Nephron (organoid): ENCODE measurements at regions not wholly inside any gene's neighbourhood (a gene's known extent, or its start where the extent isn't known, plus 50 kb on each side); places are given as distances from the start of the nearest gene placed in this dataset.

Source experiments
- H3K27ac Mint-ChIP-seq, 3 experiments: 2 replicates each; pipeline ENCODE4 v1.8.0; 2020; ENCODE audit warnings: mixed read lengths in 3 of 3, mild to moderate bottlenecking in 2 of 3, moderate library complexity in 1 of 3
- H3K27me3 Mint-ChIP-seq: 2 replicates; pipeline ENCODE4 v1.8.0; 2021; ENCODE audit warnings: low read depth, mild to moderate bottlenecking, moderate library complexity, mixed read lengths
- H3K36me3 Mint-ChIP-seq: 2 replicates; pipeline ENCODE4 v1.8.0; 2020; ENCODE audit warnings: low read depth, mixed read lengths
- H3K4me1 Mint-ChIP-seq: 2 replicates; pipeline ENCODE4 v1.8.0; 2020; ENCODE audit warnings: mixed read lengths
- H3K4me3 Mint-ChIP-seq, 3 experiments: 2 replicates each; pipeline ENCODE4 v1.8.0; 2020; ENCODE audit warnings: mild to moderate bottlenecking in 3 of 3, mixed read lengths in 3 of 3, moderate library complexity in 2 of 3
- H3K9me3 Mint-ChIP-seq: 2 replicates; pipeline ENCODE4 v1.8.0; 2020; ENCODE audit warnings: mixed read lengths
- TF ChIP-seq, protein P1 (sequence below), 3 experiments: fragments of 200-600 bp; sonication (generic); IDR thresholded peaks; one replicate each; pipeline ENCODE4 v1.5.0; 2021; ENCODE audit warnings: antibody characterized with exemption in 3 of 3; ENCODE audit not compliant: unreplicated experiment in 3 of 3

GRCh38 chr17:15122857-15123256, 142.3 kb downstream of the PMP22 start:
- peaks cover 9% of the 10 kb centered on the region for H3K4me1 Mint-ChIP-seq
- TF ChIP-seq, protein P1, sequence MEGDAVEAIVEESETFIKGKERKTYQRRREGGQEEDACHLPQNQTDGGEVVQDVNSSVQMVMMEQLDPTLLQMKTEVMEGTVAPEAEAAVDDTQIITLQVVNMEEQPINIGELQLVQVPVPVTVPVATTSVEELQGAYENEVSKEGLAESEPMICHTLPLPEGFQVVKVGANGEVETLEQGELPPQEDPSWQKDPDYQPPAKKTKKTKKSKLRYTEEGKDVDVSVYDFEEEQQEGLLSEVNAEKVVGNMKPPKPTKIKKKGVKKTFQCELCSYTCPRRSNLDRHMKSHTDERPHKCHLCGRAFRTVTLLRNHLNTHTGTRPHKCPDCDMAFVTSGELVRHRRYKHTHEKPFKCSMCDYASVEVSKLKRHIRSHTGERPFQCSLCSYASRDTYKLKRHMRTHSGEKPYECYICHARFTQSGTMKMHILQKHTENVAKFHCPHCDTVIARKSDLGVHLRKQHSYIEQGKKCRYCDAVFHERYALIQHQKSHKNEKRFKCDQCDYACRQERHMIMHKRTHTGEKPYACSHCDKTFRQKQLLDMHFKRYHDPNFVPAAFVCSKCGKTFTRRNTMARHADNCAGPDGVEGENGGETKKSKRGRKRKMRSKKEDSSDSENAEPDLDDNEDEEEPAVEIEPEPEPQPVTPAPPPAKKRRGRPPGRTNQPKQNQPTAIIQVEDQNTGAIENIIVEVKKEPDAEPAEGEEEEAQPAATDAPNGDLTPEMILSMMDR (IDR thresholded peaks at IDR 0.05; ENCODE audit: unreplicated experiment in 3 of 3): no peak
- no peak overlapping the region for H3K4me3 Mint-ChIP-seq
- no peaks in the 10 kb centered on the region for H3K9me3 Mint-ChIP-seq
- H3K27ac Mint-ChIP-seq: no peak overlapping the region
- H3K36me3 Mint-ChIP-seq: no peaks in the 10 kb centered on the region
- H3K27me3 Mint-ChIP-seq: peaks cover 4% of the 10 kb centered on the region

DNA sequence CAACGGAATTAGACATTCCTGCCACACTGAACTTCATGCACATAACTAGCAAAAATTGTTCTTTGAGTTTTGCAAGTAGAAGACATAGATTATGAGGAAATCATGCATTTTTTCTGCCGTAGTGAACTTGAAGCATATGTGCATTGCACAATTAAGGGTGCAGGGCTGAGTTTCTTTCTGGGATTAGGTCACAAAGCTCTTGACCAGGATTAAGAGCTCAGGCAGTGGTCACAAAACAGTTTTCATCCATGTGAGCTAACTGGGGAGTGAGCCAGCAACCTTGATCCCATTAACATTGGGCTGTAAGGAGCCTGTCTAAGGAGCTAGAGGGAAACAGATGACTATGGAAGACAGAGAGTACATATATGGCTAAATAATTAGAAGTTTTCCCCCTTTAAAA, 143.7 kb downstream of the PMP22 start:
- Mint-ChIP-seq H3K27me3 (peaks cover 4% of the 10 kb centered on the region), H3K4me3 (no peak overlapping the region), H3K36me3 (no peaks in the 10 kb centered on the region), H3K9me3 (no peaks in the 10 kb centered on the region), H3K4me1 (peaks cover 9% of the 10 kb centered on the region), H3K27ac (no peak overlapping the region)
- TF ChIP-seq, protein P1 (IDR thresholded peaks at IDR 0.05; ENCODE audit: unreplicated experiment in 3 of 3): no peak

DNA sequence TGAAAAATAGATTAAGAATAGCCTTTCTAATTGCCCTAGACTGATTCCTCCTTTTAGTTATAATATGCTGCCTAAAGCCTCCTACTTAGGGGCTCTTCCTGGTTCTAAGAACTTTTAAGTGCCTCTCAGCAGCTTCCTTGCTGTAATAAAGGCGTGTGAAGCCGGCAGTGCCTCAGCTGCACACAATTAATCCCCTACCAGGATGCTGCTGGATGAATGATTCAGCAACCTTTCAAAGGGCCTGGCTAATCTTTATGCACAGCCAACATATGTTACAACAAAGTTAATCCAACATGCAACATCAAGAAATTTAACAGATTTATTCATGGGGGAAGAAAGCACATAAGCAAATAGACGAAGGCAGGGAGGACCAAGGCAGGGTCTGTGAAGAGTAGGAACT, 145.2 kb downstream of the PMP22 start:
- H3K36me3 Mint-ChIP-seq: peaks cover 4% of the 10 kb centered on the region
- peaks cover 8% of the 10 kb centered on the region for H3K27me3 Mint-ChIP-seq
- peaks cover 8% of the 10 kb centered on the region for H3K9me3 Mint-ChIP-seq
- TF ChIP-seq, protein P1 (IDR thresholded peaks at IDR 0.05; ENCODE audit: unreplicated experiment in 3 of 3): no peak
- H3K4me1 Mint-ChIP-seq: peaks cover 9% of the 10 kb centered on the region
- no peak overlapping the region for H3K27ac Mint-ChIP-seq
- H3K4me3 Mint-ChIP-seq: no peak overlapping the region

GRCh38 chr17:15117239-15117638, 147.9 kb downstream of the PMP22 start:
- peaks cover 20% of the 10 kb centered on the region for H3K4me1 Mint-ChIP-seq
- no peak overlapping the region for H3K27ac Mint-ChIP-seq
- H3K27me3 Mint-ChIP-seq: peaks cover 12% of the 10 kb centered on the region
- peaks cover 10% of the 10 kb centered on the region for H3K9me3 Mint-ChIP-seq
- H3K4me3 Mint-ChIP-seq: no peak overlapping the region
- peaks cover 4% of the 10 kb centered on the region for H3K36me3 Mint-ChIP-seq
- TF ChIP-seq, protein P1 (IDR thresholded peaks at IDR 0.05; ENCODE audit: unreplicated experiment in 3 of 3): no peak

DNA sequence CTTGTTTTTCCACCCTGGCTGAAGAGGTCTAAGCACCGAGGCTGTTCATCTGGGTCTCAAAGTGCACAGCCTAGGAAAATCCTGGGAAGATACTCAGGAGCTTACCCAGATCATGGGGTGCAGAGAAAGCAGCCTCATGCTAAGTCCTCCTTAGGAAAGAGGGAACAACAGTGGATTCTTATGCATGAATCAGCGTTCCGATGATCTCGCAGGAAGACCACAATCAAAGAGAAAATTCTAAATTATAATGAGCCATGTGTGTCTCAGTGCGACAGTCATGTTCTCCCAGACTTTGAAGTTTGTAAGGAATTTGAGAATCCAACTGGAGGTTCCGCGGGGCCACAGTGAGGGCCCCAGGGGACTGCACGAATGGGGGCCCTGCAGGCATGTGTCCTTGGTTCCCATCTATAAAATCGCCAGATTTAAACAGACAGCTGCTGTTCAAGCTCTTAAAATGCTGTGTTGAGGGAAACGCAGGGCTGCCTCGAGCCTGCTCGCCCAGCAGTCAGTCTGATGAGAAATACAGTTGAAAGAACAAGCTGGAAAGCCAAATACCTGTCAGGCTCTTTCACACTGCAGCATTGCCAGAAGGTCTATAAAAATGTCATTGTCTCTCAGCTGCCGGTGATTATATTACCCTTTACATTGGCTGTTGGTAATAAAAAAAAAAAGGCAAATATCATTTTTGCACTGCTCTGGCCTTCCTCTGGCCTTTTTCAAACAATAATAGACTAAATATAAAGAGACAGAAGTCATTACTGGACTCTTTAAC, 152.1 kb downstream of the PMP22 start:
- peaks cover 4% of the 10 kb centered on the region for H3K36me3 Mint-ChIP-seq
- peaks cover 9% of the 10 kb centered on the region for H3K27me3 Mint-ChIP-seq
- H3K4me1 Mint-ChIP-seq: peaks cover 16% of the 10 kb centered on the region
- TF ChIP-seq, protein P1 (IDR thresholded peaks at IDR 0.05; ENCODE audit: unreplicated experiment in 3 of 3): no peak
- H3K27ac Mint-ChIP-seq: peak overlapping the region in 2 of 3 experiments; percentile 9 to 17
- peaks cover 10% of the 10 kb centered on the region for H3K9me3 Mint-ChIP-seq
- no peak overlapping the region for H3K4me3 Mint-ChIP-seq

DNA sequence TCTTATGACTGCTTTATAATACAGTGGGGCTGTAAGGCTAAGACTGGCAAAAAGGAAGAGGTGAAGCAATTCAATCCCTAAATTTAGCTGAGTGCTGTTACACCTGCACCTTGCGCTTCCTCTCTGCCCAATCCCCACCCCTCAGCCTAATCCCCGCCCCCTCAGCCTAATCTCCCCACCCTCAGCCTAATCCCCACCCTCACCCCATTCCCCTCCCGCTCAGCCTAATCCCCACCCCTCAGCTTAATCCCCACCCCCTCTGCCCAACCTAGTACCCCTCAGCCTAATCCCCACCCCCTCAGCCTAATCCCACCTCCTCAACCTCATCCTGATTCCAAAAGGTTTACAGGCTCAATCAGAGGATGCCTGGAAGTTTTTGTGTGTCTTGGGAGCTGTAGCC, 155.5 kb downstream of the PMP22 start:
- H3K36me3 Mint-ChIP-seq: no peaks in the 10 kb centered on the region
- H3K4me1 Mint-ChIP-seq: peaks cover 16% of the 10 kb centered on the region
- peaks cover 2% of the 10 kb centered on the region for H3K27me3 Mint-ChIP-seq
- no peak overlapping the region for H3K27ac Mint-ChIP-seq
- peaks cover 1% of the 10 kb centered on the region for H3K9me3 Mint-ChIP-seq
- TF ChIP-seq, protein P1 (IDR thresholded peaks at IDR 0.05; ENCODE audit: unreplicated experiment in 3 of 3): no peak
- no peak overlapping the region for H3K4me3 Mint-ChIP-seq
